WI38 (cell line): ENCODE measurements at regions not wholly inside any gene's neighbourhood (a gene's known extent, or its start where the extent isn't known, plus 50 kb on each side); places are given as distances from the start of the nearest gene placed in this dataset.

Source experiments
- H3K4me3 ChIP-seq: 2 replicates; pipeline ENCODE4 v1.5.1; 2011; ENCODE audit warnings: low read depth, mild to moderate bottlenecking, control low read depth, low read length
- CTCF ChIP-seq: IDR thresholded peaks from 2 replicates; pipeline ENCODE4 v1.5.1; 2012; ENCODE audit warnings: low read depth, mild to moderate bottlenecking, control low read depth, low read length

GRCh38 chr10:28812384-28813372 is 135.4 kb downstream of the BAMBI start:
- TF ChIP-seq CTCF, result no peak
- H3K4me3 ChIP-seq, result no peak overlapping the region

- no peak overlapping the region for H3K4me3 ChIP-seq
- no peak for TF ChIP-seq CTCF
Observed at GRCh38 chr10:28815681-28816080, 138.4 kb downstream of the BAMBI start.

- H3K4me3 ChIP-seq, result no peak overlapping the region
- no peak for TF ChIP-seq CTCF
Observed at GRCh38 chr10:28822719-28823464, 145.6 kb downstream of the BAMBI start.

- TF ChIP-seq CTCF, result no peak
- H3K4me3 ChIP-seq, result no peak overlapping the region
Observed at GRCh38 chr10:28823501-28824075, 146.3 kb downstream of the BAMBI start.

- no peak overlapping the region for H3K4me3 ChIP-seq
- no peak for TF ChIP-seq CTCF
Observed at GRCh38 chr10:28833313-28833712, 156.0 kb downstream of the BAMBI start.

- H3K4me3 ChIP-seq, result no peak overlapping the region
- TF ChIP-seq CTCF, result no peak
Observed at GRCh38 chr10:28836435-28836743, 159.1 kb downstream of the BAMBI start.
